ENCODE measurements at regions not wholly inside any gene's neighbourhood (a gene's known extent, or its start where the extent isn't known, plus 50 kb on each side); places are given as distances from the start of the nearest gene placed in this dataset.

DNA sequence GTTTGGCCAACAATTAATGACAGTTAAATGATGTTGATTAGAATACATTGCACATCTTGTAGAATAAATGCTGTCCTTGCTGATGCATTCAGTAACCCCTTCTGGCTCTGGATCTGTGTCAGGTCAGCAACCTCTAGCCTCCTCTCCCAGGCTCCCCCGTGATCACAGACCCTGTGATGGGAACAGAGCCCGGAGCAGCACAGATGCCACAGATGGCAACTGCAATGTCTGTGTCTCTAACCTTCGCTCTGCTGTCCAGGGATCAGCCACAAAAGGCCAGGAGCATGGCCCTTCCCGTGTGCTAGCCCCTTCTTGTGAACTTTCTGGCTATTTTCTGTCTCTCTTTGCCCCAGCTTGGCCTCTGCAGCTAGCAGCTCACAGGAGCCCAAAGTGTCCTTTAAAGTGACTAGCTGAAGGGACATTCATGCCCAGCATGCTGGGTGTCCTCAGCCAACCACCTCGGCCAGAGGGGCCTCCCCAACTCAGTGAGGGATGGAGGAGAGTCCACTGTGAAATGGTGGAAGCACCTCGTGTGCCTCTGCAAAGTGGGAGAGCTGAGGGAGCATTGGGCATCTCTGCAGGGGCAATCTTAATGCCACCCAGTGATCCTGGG is 167.0 kb upstream of the TCERG1L start:
- H3K4me3 ChIP-seq (ENCODE audit: low read depth, low read length): no peak overlapping the region
- DNase-seq (ENCODE audit: low read depth): no peak
- TF ChIP-seq, protein P1, sequence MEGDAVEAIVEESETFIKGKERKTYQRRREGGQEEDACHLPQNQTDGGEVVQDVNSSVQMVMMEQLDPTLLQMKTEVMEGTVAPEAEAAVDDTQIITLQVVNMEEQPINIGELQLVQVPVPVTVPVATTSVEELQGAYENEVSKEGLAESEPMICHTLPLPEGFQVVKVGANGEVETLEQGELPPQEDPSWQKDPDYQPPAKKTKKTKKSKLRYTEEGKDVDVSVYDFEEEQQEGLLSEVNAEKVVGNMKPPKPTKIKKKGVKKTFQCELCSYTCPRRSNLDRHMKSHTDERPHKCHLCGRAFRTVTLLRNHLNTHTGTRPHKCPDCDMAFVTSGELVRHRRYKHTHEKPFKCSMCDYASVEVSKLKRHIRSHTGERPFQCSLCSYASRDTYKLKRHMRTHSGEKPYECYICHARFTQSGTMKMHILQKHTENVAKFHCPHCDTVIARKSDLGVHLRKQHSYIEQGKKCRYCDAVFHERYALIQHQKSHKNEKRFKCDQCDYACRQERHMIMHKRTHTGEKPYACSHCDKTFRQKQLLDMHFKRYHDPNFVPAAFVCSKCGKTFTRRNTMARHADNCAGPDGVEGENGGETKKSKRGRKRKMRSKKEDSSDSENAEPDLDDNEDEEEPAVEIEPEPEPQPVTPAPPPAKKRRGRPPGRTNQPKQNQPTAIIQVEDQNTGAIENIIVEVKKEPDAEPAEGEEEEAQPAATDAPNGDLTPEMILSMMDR (IDR thresholded peaks at IDR 0.05; ENCODE audit: insufficient read depth, low read depth, low read length): no peak

DNA sequence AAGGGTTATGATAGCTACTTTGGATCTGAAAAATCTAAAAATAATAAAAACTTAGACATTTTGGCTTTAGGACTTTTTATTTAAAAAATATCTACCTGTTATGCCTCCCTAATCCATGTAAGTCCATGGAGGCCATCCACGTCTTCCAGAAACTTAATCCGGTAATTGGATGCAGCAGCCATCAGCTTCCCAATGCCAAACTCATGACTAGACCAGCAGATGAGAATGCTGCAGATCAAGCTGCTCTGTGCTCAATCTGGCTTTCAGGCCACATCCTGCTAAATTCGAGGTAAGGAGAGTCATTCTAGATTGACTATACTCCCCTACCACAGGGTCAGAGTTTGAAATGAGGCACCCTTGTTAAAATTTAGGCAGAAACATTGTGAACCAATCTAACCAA is 168.5 kb upstream of the TCERG1L start:
- TF ChIP-seq, protein P1 (IDR thresholded peaks at IDR 0.05; ENCODE audit: insufficient read depth, low read depth, low read length): no peak
- no peak overlapping the region for H3K4me3 ChIP-seq (ENCODE audit: low read depth, low read length)
- DNase-seq (ENCODE audit: low read depth): no peak

DNA sequence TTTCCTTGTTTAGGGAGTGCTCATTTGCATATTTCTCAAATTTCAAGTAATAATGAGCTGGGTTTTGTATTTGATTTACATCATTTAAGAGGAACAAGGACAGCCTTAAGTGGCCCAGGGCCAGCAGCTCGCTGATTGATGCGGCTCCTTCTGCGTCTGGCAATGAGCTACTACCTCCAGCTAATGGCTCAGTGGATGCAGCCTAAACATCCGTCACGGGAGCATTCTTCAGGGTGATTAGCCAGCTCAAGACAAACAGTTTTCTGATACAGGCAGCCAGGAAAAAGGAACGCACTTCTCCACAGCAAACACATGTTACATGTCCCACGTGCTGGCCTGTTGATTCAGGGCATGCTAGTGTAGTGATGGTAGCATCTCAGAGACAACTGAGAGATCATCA is 169.3 kb upstream of the TCERG1L start:
- H3K4me3 ChIP-seq (ENCODE audit: low read depth, low read length): no peak overlapping the region
- TF ChIP-seq, protein P1 (IDR thresholded peaks at IDR 0.05; ENCODE audit: insufficient read depth, low read depth, low read length): no peak
- DNase-seq (ENCODE audit: low read depth): no peak

DNA sequence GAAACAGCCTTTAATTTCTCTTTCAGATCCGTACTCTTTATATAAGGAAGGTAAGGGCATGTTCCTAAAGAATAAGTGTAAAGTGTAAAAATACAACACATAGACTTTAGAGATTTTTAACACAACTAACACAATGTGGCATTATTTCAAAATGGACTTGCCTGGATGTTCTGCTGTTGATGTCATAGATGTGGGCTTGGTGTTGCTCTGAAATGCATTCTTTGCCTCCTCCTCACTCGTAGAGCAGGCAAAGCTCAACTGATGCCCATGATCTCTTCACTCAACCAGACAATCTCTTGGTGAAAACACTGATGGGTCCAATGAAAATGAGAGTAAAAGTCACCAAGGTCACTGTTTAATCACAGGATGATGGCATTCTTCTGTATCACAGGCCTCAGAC is 174.2 kb upstream of the TCERG1L start:
- TF ChIP-seq, protein P1 (IDR thresholded peaks at IDR 0.05; ENCODE audit: insufficient read depth, low read depth, low read length): no peak
- H3K4me3 ChIP-seq (ENCODE audit: low read depth, low read length): no peak overlapping the region
- no peak for DNase-seq (ENCODE audit: low read depth)

DNA sequence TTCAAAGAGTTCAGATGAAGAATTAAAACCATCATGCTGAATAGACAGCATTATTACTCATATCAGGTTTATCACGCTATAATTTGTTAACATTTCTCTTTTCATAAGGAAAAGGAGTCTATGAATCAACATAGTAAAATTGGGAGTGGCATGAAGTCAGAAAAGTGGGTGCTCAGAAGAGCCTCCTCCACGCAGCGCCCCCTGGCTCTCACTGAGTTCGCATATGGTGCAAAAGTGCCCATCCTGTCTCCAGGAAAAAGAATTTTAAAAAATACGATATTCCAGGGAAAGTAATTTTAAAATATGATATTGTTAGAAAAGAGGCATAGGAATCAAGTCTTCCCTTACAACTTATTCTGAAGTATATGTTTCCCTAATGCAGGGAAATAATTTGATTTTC is 176.3 kb upstream of the TCERG1L start:
- TF ChIP-seq, protein P1 (IDR thresholded peaks at IDR 0.05; ENCODE audit: insufficient read depth, low read depth, low read length): no peak

DNA sequence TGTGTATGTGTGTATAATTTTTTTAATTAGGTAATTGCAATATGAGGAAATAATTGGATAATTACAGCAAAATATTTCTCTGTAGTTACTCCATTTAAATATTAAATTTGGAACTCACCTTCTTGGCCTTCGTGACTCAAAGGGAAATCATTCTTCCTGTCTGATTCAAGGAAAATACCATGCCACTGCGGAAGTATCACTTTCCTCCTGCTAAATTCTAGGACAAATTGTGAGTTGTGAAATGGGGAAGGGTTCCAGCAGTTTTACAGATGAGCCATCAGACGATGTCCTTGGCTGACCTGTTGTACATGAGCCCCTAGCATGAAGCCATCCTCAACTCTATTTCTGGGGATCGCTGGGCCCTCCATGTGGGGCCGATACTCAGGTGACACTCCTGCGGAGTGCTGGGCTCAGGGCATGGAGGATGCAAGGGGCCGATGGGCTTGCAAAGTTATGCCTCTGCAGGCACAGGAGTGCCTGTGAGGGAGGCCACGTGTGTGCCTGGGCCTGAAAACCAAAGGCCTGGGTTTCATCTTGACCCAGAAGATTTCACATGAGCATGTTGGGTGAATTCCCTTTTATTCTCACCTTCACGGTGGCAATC is 179.6 kb upstream of the TCERG1L start:
- TF ChIP-seq, protein P1 (IDR thresholded peaks at IDR 0.05; ENCODE audit: insufficient read depth, low read depth, low read length): no peak
- no peak overlapping the region for H3K4me3 ChIP-seq (ENCODE audit: low read depth, low read length)
- DNase-seq (ENCODE audit: low read depth): no peak

More for the DNA sequence above, 176.3 kb upstream of the TCERG1L start:
- no peak overlapping the region for H3K4me3 ChIP-seq (ENCODE audit: low read depth, low read length)
- no peak for DNase-seq (ENCODE audit: low read depth)

Measured in fibroblast of villous mesenchyme (primary cell).